ENCODE measurements at regions not wholly inside any gene's neighbourhood (a gene's known extent, or its start where the extent isn't known, plus 50 kb on each side); places are given as distances from the start of the nearest gene placed in this dataset.

DNA sequence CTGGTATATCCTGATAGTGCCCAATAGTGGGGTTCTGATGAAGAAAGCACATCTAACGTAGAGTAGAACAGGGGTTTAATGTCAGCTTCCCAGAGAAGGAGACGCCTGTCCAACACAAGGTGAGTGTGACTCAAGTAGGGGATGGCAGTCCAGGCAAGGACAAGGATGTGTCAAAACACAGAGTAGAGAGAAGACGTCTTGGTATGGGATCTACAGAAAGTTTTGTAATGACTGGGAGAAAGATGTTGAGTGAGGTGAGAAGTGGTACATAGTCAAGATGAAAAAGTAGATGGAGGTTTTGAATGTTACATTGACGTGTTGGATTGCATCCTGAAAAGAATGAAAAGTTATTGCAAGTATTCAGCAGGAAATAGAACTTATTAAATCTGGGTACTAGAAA, 124.4 kb downstream of the TMA16 start:
- Histone ChIP-seq H3K27me3 (no peaks in the 10 kb centered on the region), H3K27ac (no peak overlapping the region), H3K36me3 (no peaks in the 10 kb centered on the region), H3K9me3 (no peaks in the 10 kb centered on the region), H3K4me1 (no peaks in the 10 kb centered on the region), H3K4me3 (no peak overlapping the region)
- no peak for DNase-seq
- TF ChIP-seq CTCF (IDR thresholded peaks at IDR 0.05) = no peak
- no peak for TF ChIP-seq POLR2A (IDR thresholded peaks at IDR 0.05)
- 64 to 72% methylated on average over 4 of the region's 4 CpGs for WGBS, 2 donors
- intact Hi-C loops (cut with DNase I) = no loop called here

DNA sequence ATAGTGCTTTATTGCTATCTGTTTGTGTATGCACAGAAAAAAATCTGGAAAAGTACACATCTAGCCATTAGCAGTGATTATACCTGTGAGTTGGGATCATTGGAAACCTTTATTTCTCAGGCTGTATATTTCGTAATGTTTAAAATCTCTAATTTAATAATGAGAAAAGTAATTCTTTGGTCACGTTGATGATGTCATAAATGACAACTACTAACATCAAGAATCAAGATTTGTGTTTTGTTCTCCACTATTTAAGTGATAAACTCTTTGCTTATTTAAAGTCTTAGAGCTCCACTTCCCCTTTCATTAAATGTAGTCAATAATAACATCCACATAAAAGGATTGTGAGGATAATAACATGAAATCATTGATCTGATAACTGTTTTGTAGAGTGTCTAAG, 126.2 kb downstream of the TMA16 start:
- Histone ChIP-seq H3K4me1 (no peaks in the 10 kb centered on the region), H3K4me3 (no peak overlapping the region), H3K27me3 (no peaks in the 10 kb centered on the region), H3K27ac (no peak overlapping the region), H3K9me3 (no peaks in the 10 kb centered on the region), H3K36me3 (no peaks in the 10 kb centered on the region)
- DNase-seq = no peak
- no peak for TF ChIP-seq POLR2A (IDR thresholded peaks at IDR 0.05)
- TF ChIP-seq CTCF (IDR thresholded peaks at IDR 0.05) = no peak
- intact Hi-C loops (cut with DNase I) = no loop called here
- WGBS, 2 donors = 65 to 76% methylated on average over 2 of the region's 2 CpGs

GRCh38 chr4:163621821-163622220, 127.3 kb downstream of the TMA16 start:
- intact Hi-C loops (cut with DNase I) = no loop called here
- Histone ChIP-seq H3K9me3 (no peaks in the 10 kb centered on the region), H3K4me3 (no peak overlapping the region), H3K4me1 (no peaks in the 10 kb centered on the region), H3K36me3 (no peaks in the 10 kb centered on the region), H3K27ac (peak overlapping the region in 1 of 4 donors; percentile 2), H3K27me3 (no peaks in the 10 kb centered on the region)
- no peak for TF ChIP-seq POLR2A (IDR thresholded peaks at IDR 0.05)
- no peak for TF ChIP-seq CTCF (IDR thresholded peaks at IDR 0.05)
- 84 to 91% methylated on average over 2 of the region's 2 CpGs for WGBS, 2 donors
- DNase-seq = no peak

- WGBS, 2 donors = 67 to 73% methylated on average over 5 of the region's 5 CpGs
- TF ChIP-seq CTCF (IDR thresholded peaks at IDR 0.05) (no peak), POLR2A (IDR thresholded peaks at IDR 0.05) (no peak)
- no peaks in the 10 kb centered on the region for H3K36me3 ChIP-seq
Observed at GRCh38 chr4:163622379-163623035, 128.0 kb downstream of the TMA16 start.

DNA sequence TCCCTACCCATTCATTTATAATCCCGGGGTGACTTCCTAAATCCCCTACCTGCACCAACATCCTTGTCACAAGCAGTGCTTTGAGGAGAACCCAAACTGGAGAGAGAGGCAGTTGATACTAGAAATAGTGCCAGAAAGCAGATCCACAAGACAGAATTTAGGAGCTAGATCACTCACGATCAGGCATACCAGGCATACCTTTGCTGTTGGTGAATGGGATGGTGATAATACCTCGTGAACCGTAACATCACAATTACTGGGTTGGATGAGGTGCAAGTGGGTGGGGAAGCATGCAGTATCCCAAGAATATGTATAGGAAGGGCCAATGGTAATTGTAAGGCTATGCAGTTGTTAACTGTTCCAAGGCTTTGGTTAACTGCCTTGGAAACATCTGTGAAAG, 129.3 kb downstream of the TMA16 start:
- Histone ChIP-seq H3K36me3 (no peaks in the 10 kb centered on the region), H3K27me3 (no peaks in the 10 kb centered on the region), H3K27ac (no peak overlapping the region), H3K4me1 (no peaks in the 10 kb centered on the region), H3K9me3 (no peaks in the 10 kb centered on the region), H3K4me3 (no peak overlapping the region)
- WGBS, 2 donors = 67 to 75% methylated on average over 4 of the region's 4 CpGs
- TF ChIP-seq POLR2A (IDR thresholded peaks at IDR 0.05) (no peak), CTCF (IDR thresholded peaks at IDR 0.05) (no peak)
- intact Hi-C loops (cut with DNase I) = no loop called here
- no peak for DNase-seq

More at GRCh38 chr4:163622379-163623035, 128.0 kb downstream of the TMA16 start:
- intact Hi-C loops (cut with DNase I) = no loop called here
- Histone ChIP-seq H3K9me3 (no peaks in the 10 kb centered on the region), H3K4me3 (no peak overlapping the region), H3K4me1 (no peaks in the 10 kb centered on the region), H3K27me3 (no peaks in the 10 kb centered on the region), H3K27ac (no peak overlapping the region)
- DNase-seq = no peak
